Testis (tissue), 2 donors: ENCODE measurements at regions not wholly inside any gene's neighbourhood (a gene's known extent, or its start where the extent isn't known, plus 50 kb on each side); places are given as distances from the start of the nearest gene placed in this dataset.

Experiments
- DNase-seq: peaks from one replicate; pipeline ENCODE4 v3.0.0-alpha.2; 2019
- H3K27ac ChIP-seq, 2 donors: fragments of 200-600 bp; sonication (generic); one replicate each; pipeline ENCODE4 v1.5.1; 2019
- H3K27me3 ChIP-seq: fragments of 200-600 bp; sonication (generic); one replicate; pipeline ENCODE4 v1.5.1; 2019
- H3K36me3 ChIP-seq: fragments of 200-600 bp; sonication (generic); one replicate; pipeline ENCODE4 v1.5.1; 2017; ENCODE audit warnings: low read depth; ENCODE audit errors: missing control alignments
- H3K4me1 ChIP-seq: fragments of 200-600 bp; sonication (generic); one replicate; pipeline ENCODE4 v1.5.1; 2019
- H3K4me3 ChIP-seq, 2 donors: fragments of 200-600 bp; sonication (generic); one replicate each; pipeline ENCODE4 v1.5.1; 2017 to 2019
- H3K9me3 ChIP-seq: fragments of 200-600 bp; sonication (generic); one replicate; pipeline ENCODE4 v1.5.1; 2017
- POLR2A ChIP-seq: fragments of 450-650 bp; IDR thresholded peaks from one replicate; pipeline ENCODE4 v1.6.1; 2017; ENCODE audit warnings: antibody characterized with exemption, mild to moderate bottlenecking, moderate library complexity
- WGBS, 2 donors: methylation state at CpG; one replicate each; pipeline ENCODE4 v1.1.5; 2018; 5-methylcytosine and 5-hydroxymethylcytosine counted together
- intact Hi-C: fragments of 100-400 bp; cut with DNase I; formaldehyde crosslinking; loops from one replicate; pipeline ENCODE4 v1.15.1; 2023; ENCODE audit warnings: low total_unique reads
- TF ChIP-seq, protein P1 (sequence below), 3 experiments: fragments of 450-650 bp in 2 of 3; fragments of 200-600 bp in 1 of 3; sonication (generic) in 1 of 3; IDR thresholded peaks; one replicate each; pipeline ENCODE4 v1.5.1; 2016 to 2019; ENCODE audit warnings: antibody characterized with exemption in 3 of 3, mild to moderate bottlenecking in 2 of 3, moderate library complexity in 1 of 3

DNA sequence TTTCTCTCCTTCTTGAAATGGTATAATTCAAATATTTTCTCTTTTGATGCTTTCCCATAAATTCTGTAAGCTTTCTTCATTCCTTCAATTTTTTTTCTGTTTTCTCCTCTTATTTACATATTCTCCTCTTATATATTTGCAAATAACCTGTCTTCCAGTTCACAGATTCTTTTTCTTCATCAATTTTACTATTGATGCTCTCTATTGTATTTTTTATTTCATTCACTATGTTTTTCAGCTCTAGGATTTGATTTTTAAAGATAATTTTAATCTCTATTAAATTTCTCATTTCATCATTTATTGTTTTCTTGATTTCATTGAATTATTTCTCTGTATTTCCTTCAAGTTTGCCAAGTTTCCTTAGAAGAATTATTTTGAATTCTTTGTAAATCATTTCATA lies 54.0 kb upstream of the PRPS1L1 start:
- TF ChIP-seq, protein P1, sequence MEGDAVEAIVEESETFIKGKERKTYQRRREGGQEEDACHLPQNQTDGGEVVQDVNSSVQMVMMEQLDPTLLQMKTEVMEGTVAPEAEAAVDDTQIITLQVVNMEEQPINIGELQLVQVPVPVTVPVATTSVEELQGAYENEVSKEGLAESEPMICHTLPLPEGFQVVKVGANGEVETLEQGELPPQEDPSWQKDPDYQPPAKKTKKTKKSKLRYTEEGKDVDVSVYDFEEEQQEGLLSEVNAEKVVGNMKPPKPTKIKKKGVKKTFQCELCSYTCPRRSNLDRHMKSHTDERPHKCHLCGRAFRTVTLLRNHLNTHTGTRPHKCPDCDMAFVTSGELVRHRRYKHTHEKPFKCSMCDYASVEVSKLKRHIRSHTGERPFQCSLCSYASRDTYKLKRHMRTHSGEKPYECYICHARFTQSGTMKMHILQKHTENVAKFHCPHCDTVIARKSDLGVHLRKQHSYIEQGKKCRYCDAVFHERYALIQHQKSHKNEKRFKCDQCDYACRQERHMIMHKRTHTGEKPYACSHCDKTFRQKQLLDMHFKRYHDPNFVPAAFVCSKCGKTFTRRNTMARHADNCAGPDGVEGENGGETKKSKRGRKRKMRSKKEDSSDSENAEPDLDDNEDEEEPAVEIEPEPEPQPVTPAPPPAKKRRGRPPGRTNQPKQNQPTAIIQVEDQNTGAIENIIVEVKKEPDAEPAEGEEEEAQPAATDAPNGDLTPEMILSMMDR (IDR thresholded peaks at IDR 0.05): no peak
- TF ChIP-seq POLR2A: no peak

DNA sequence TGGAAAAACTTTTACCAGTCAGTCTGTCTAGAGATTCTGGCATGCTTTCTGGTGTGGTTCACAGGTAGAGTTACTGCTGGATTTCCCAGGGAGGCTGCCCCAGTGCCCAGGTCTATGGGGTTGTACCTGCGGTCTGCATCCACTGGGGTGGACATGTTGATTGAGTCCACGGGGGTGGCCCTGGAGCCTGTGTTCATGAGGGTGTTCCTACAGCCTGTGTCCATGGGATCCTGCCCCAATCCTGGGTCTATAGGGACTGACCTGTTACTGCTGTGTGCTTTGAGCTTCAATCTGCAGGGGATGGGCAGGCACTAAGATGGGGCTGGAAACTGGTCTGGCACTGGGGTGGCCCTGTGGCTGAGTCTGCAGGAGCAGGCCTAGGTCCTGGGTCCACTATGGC lies 54.5 kb upstream of the PRPS1L1 start:
- no peaks in the 10 kb centered on the region for H3K27me3 ChIP-seq
- no peaks in the 10 kb centered on the region for H3K4me1 ChIP-seq
- H3K4me3 ChIP-seq: no peak overlapping the region
- DNase-seq: no peak
- H3K27ac ChIP-seq: no peak overlapping the region
- H3K9me3 ChIP-seq: no peaks in the 10 kb centered on the region
- WGBS, 2 donors: 91 to 100% methylated on average over 2 of the region's 2 CpGs
- intact Hi-C loops: no loop called here
- H3K36me3 ChIP-seq: no peaks in the 10 kb centered on the region
- TF ChIP-seq, protein P1 (IDR thresholded peaks at IDR 0.05): no peak
- TF ChIP-seq POLR2A: no peak

More for the DNA sequence above, 54.0 kb upstream of the PRPS1L1 start:
- intact Hi-C loops: no loop called here
- no peak for DNase-seq
- Histone ChIP-seq H3K4me1 (no peaks in the 10 kb centered on the region), H3K36me3 (no peaks in the 10 kb centered on the region), H3K4me3 (no peak overlapping the region), H3K9me3 (no peaks in the 10 kb centered on the region), H3K27ac (no peak overlapping the region), H3K27me3 (no peaks in the 10 kb centered on the region)

DNA sequence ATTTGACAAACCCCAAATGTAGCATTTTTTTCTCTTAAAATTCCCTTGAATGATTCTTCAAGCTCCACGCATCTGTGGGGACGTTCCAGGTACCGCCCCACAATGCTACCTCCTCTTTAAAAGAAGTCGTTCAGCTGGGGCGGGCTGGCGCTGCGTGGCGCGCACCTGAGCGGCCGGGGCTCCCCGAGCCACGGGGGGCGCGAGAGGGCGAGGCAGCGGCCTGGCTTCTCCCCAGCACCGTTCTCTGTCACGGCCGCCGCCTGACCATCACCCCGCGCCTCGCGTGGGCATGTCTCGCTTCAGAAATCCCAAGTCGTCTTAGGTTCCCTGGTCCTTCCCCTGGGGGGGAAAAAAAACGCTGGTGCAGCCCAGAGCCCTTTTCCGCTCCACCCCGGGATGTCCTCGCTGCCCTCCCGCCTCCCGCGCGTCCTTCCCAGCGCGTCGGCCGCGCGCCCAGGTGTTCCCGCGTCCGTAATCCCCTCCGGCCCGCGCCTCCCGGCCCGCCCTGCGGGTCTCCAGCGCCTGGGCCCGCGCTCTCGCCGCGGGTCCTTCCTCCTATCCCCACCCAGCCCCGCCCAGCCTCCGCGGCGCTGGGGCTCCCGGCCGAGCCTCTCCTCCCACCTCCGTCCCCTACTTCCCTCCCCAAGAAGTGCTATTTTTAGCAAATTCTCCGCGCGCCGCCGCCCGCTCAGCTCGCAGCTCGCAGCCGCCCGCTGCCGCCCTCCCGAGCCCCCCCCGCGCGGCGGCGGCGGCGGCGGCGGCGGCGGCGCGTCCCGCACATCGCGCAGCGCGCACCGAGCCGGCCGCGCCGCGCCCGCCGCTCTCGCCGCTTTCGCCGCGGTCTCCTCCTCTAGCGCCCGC lies 58.7 kb upstream of the PRPS1L1 start:
- Histone ChIP-seq H3K27me3 (no peaks in the 10 kb centered on the region), H3K36me3 (no peaks in the 10 kb centered on the region), H3K4me3 (peak overlapping the region; percentile 56 to 73), H3K27ac (peak overlapping the region; percentile 60 to 64), H3K4me1 (no peaks in the 10 kb centered on the region), H3K9me3 (no peaks in the 10 kb centered on the region)
- DNase-seq: peak; percentile 36
- TF ChIP-seq, protein P1 (IDR thresholded peaks at IDR 0.05): no peak
- no peak for TF ChIP-seq POLR2A
- 1 to 2% methylated on average over 31 to 81 of the region's 108 CpGs for WGBS, 2 donors
- intact Hi-C loops: no loop called here

DNA sequence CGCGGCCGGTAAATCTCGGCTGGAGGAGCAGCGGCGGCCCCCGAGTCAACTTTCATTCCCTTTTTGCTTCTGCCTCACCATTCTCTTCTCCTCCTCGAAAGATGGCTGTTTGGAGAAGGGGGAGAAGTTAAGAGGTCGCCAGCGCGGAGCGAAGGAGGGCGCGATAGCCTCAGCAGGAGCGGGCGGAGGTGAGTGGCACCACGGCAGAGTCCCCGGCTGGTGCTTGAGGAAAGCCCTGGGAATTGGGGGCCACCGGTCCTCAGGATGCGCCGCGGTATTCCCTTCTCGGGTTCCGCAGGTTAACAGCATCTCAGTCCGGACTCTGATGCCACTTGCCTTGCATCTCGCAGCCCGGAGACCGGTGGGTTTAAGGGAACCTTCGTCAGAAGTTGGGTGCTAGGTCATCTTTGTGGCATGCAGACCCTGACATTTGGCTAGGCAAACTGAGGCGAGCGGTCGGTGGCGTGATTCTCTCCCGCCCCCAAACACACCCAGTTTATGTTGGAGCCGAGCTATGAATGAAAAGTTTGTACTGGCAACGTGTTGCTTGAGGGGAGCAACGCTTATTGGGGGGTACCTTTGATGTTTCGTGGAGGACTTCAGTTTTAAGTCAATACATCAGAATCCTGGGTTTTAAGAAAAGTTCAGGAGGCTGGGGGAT lies 59.5 kb upstream of the PRPS1L1 start:
- peak overlapping the region in 1 of 2 donors; percentile 50 for H3K27ac ChIP-seq
- intact Hi-C loops: no loop called here
- 4 to 8% methylated on average over 28 to 38 of the region's 38 CpGs for WGBS, 2 donors

More for the DNA sequence above, 59.5 kb upstream of the PRPS1L1 start:
- Histone ChIP-seq H3K4me3 (peak overlapping the region; percentile 56 to 73), H3K27me3 (no peaks in the 10 kb centered on the region), H3K36me3 (no peaks in the 10 kb centered on the region), H3K4me1 (no peaks in the 10 kb centered on the region), H3K9me3 (no peaks in the 10 kb centered on the region)
- peak; percentile 21 for DNase-seq
- no peak for TF ChIP-seq POLR2A
- TF ChIP-seq, protein P1 (IDR thresholded peaks at IDR 0.05): no peak
